ENCODE measurements at regions not wholly inside any gene's neighbourhood (a gene's known extent, or its start where the extent isn't known, plus 50 kb on each side); places are given as distances from the start of the nearest gene placed in this dataset.

DNA sequence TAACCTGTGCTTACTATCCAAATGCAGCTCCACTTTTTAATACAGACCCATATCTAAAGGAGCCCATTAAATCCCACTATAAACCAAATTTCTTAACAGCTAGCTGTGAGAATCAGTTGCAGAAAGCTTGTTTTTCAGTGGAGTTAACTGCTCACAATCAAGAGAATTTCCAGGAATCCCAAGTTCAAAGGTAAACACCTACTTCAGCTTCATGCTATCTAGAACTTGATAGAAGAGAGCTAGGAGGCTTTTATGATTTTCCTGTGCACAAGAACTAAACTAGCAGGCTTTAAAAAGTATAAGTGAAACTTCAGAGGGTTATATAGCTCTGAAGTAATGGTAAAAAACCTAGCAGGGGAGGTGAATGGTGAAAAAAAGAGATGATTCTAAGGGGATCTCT is 96.2 kb upstream of the PABPC4L start:
- no peak for DNase-seq (ENCODE audit: low read depth)
- TF ChIP-seq, protein P1, sequence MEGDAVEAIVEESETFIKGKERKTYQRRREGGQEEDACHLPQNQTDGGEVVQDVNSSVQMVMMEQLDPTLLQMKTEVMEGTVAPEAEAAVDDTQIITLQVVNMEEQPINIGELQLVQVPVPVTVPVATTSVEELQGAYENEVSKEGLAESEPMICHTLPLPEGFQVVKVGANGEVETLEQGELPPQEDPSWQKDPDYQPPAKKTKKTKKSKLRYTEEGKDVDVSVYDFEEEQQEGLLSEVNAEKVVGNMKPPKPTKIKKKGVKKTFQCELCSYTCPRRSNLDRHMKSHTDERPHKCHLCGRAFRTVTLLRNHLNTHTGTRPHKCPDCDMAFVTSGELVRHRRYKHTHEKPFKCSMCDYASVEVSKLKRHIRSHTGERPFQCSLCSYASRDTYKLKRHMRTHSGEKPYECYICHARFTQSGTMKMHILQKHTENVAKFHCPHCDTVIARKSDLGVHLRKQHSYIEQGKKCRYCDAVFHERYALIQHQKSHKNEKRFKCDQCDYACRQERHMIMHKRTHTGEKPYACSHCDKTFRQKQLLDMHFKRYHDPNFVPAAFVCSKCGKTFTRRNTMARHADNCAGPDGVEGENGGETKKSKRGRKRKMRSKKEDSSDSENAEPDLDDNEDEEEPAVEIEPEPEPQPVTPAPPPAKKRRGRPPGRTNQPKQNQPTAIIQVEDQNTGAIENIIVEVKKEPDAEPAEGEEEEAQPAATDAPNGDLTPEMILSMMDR (conservative IDR thresholded peaks at IDR 0.05; ENCODE audit: low read depth, low read length): no peak
- no peak overlapping the region for H3K4me3 ChIP-seq (ENCODE audit: low read depth, low read length)

DNA sequence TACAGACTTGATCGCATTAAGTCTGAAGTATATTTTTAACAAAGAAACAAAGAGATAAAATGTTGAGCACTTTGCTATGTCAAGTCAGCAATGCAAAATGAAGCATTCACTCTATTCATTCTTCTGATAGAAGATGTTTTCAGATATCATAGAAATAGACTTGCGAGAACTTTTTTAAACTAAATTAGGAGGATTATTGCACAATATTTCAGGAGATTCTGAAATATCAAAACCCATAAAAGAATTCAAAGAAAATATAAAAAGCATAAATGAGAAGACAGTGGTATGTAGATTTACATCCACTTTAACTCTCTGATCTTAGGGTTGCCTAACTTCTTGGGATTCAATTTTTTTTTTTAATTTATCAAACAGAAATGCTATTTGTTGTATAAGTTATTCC is 81.1 kb upstream of the PABPC4L start:
- no peak for DNase-seq (ENCODE audit: low read depth)
- no peak overlapping the region for H3K4me3 ChIP-seq (ENCODE audit: low read depth, low read length)
- TF ChIP-seq, protein P1 (conservative IDR thresholded peaks at IDR 0.05; ENCODE audit: low read depth, low read length): no peak

DNA sequence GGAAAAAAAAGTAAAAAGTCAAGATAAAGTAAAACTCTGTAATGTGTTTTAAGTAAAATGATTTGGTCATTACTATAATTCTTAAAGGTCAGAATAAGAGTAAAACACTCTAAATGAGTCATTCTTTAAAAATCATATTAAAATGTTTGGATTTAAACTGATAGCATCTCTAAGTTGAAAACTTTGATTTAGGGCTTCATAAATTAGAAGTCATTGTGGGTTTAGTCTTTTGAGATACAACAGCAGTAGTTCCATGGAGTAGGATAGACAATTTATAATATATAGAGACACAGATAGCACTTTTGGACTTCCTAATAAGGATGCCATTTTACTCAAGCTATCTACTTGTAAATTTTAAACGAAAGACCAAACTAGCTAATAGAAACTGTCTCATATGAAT is 77.1 kb upstream of the PABPC4L start:
- DNase-seq (ENCODE audit: low read depth): no peak
- H3K4me3 ChIP-seq (ENCODE audit: low read depth, low read length): no peak overlapping the region
- TF ChIP-seq, protein P1 (conservative IDR thresholded peaks at IDR 0.05; ENCODE audit: low read depth, low read length): no peak

DNA sequence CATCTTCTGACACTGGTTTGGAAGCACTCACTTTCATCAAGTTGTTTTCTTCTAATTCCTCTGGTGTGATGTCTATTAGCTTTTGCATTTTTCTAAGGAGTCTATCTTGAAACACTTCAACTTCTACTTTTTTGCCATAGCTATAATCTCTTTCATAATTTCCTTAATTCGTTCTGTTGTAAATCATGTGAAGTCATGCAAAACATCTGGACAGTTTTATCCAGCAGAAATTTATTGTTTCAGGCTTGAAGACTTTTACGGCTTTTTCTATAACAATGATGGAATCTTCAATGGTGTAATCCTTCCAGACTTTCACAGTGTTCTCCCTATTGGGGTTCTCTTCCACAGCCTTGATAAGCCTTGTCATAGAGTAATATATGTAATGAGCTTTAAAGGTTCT is 74.9 kb upstream of the PABPC4L start:
- DNase-seq (ENCODE audit: low read depth): no peak
- TF ChIP-seq, protein P1 (conservative IDR thresholded peaks at IDR 0.05; ENCODE audit: low read depth, low read length): no peak
- no peak overlapping the region for H3K4me3 ChIP-seq (ENCODE audit: low read depth, low read length)

DNA sequence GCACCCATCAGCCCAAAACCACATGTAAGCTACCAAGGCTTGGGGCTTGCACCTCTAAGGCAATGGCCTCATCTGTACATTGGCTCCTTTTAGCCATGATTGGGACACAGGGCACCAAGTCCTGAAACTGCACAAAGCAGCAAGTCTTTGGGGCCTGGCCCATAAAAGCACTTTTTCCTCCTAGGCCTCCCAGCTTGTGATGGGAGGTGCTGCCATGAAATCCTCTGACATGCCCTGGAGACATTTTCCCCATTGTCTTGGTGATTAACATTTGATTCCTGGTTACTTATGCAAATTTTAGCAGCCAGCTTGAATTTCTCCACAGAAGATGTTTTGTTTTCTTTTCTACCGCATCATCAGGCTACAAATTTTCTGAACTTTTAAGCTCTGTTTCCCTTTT is 58.5 kb upstream of the PABPC4L start:
- H3K4me3 ChIP-seq (ENCODE audit: low read depth, low read length): no peak overlapping the region
- TF ChIP-seq, protein P1 (conservative IDR thresholded peaks at IDR 0.05; ENCODE audit: low read depth, low read length): no peak
- no peak for DNase-seq (ENCODE audit: low read depth)

All from choroid plexus epithelial cell (primary cell).